Fibroblast of lung (primary cell): ENCODE measurements at regions not wholly inside any gene's neighbourhood (a gene's known extent, or its start where the extent isn't known, plus 50 kb on each side); places are given as distances from the start of the nearest gene placed in this dataset.

Source experiments
- DNase-seq, 2 donors: peaks; one replicate each; pipeline versions ENCODE4 v3.0.0 to v3.0.0-alpha.2; 2010; ENCODE audit warnings: low read depth in 2 of 2
- H2AFZ ChIP-seq: 2 replicates; pipeline ENCODE4 v1.5.1; 2012; ENCODE audit warnings: low read length, control low read depth, inconsistent platforms
- H3K27ac ChIP-seq: 2 replicates; pipeline ENCODE4 v1.5.1; 2011; ENCODE audit warnings: low read length, control low read depth; ENCODE audit not compliant: insufficient read depth
- H3K27me3 ChIP-seq: 2 replicates; pipeline ENCODE4 v1.5.1; 2011; ENCODE audit warnings: mild to moderate bottlenecking, low read length; ENCODE audit not compliant: control insufficient read depth, insufficient read depth
- H3K36me3 ChIP-seq: 2 replicates; pipeline ENCODE4 v1.5.1; 2011; ENCODE audit warnings: low read length; ENCODE audit not compliant: control insufficient read depth, insufficient read depth
- H3K4me1 ChIP-seq: 2 replicates; pipeline ENCODE4 v1.5.1; 2011; ENCODE audit warnings: low read length; ENCODE audit not compliant: control insufficient read depth, insufficient read depth; ENCODE audit errors: extremely low read depth
- H3K4me2 ChIP-seq: 2 replicates; pipeline ENCODE4 v1.5.1; 2011; ENCODE audit warnings: low read length, control low read depth; ENCODE audit not compliant: insufficient read depth; ENCODE audit errors: extremely low read depth
- H3K4me3 ChIP-seq, 4 experiments: fragments of 200-600 bp in 1 of 4; sonication (generic) in 1 of 4; replicated peaks in 1 of 4; 2 replicates each; pipeline ENCODE4 v1.5.1; 2011 to 2016; ENCODE audit warnings: low read length in 4 of 4, low read depth in 3 of 4, mild to moderate bottlenecking in 3 of 4, control low read depth in 2 of 4, inconsistent platforms in 1 of 4, mixed read lengths in 1 of 4; ENCODE audit not compliant: insufficient read depth in 1 of 4; ENCODE audit errors: control extremely low read depth in 1 of 4
- H3K79me2 ChIP-seq: 2 replicates; pipeline ENCODE4 v1.5.1; 2012; ENCODE audit warnings: mild to moderate bottlenecking, low read length, inconsistent platforms; ENCODE audit not compliant: control insufficient read depth, insufficient read depth
- H3K9ac ChIP-seq: 2 replicates; pipeline ENCODE4 v1.5.1; 2011; ENCODE audit warnings: mild to moderate bottlenecking, low read length, control low read depth; ENCODE audit not compliant: insufficient read depth
- H3K9me3 ChIP-seq: 2 replicates; pipeline ENCODE4 v1.5.1; 2012; ENCODE audit warnings: low read depth, low read length; ENCODE audit not compliant: control insufficient read depth, insufficient read depth
- H4K20me1 ChIP-seq: 2 replicates; pipeline ENCODE4 v1.5.1; 2011; ENCODE audit warnings: low read length; ENCODE audit not compliant: control insufficient read depth, insufficient read depth; ENCODE audit errors: extremely low read depth
- EZH2 ChIP-seq: IDR thresholded peaks from 2 replicates; pipeline ENCODE4 v1.5.1; 2012; ENCODE audit warnings: low read length, control low read depth, mild to moderate bottlenecking; ENCODE audit errors: missing control alignments
- TF ChIP-seq, protein P1 (sequence below), 2 donors: IDR thresholded peaks in 1 of 2; conservative IDR thresholded peaks in 1 of 2; 1 replicate in 1 of 2; 2 replicates in 1 of 2; pipeline ENCODE4 v1.5.1; 2011 to 2012; ENCODE audit warnings: low read length in 2 of 2, control low read depth in 1 of 2, inconsistent platforms in 1 of 2, low read depth in 1 of 2, mild to moderate bottlenecking in 1 of 2

- H3K27me3 ChIP-seq = no peaks in the 10 kb centered on the region
- H3K4me3 ChIP-seq = no peak overlapping the region
- no peaks in the 10 kb centered on the region for H3K9me3 ChIP-seq
- TF ChIP-seq, protein P1, sequence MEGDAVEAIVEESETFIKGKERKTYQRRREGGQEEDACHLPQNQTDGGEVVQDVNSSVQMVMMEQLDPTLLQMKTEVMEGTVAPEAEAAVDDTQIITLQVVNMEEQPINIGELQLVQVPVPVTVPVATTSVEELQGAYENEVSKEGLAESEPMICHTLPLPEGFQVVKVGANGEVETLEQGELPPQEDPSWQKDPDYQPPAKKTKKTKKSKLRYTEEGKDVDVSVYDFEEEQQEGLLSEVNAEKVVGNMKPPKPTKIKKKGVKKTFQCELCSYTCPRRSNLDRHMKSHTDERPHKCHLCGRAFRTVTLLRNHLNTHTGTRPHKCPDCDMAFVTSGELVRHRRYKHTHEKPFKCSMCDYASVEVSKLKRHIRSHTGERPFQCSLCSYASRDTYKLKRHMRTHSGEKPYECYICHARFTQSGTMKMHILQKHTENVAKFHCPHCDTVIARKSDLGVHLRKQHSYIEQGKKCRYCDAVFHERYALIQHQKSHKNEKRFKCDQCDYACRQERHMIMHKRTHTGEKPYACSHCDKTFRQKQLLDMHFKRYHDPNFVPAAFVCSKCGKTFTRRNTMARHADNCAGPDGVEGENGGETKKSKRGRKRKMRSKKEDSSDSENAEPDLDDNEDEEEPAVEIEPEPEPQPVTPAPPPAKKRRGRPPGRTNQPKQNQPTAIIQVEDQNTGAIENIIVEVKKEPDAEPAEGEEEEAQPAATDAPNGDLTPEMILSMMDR (conservative IDR thresholded peaks at IDR 0.05 in 1 of 2, IDR thresholded peaks at IDR 0.05 in 1 of 2; ENCODE audit: low read depth in 1 of 2, low read length in 2 of 2) = no peak
- no peak for TF ChIP-seq EZH2
- no peaks in the 10 kb centered on the region for H3K4me1 ChIP-seq
- no peak for DNase-seq
- H2AFZ ChIP-seq = no peak overlapping the region
- no peaks in the 10 kb centered on the region for H3K36me3 ChIP-seq
- H4K20me1 ChIP-seq = no peaks in the 10 kb centered on the region
- H3K27ac ChIP-seq = no peak overlapping the region
- no peaks in the 10 kb centered on the region for H3K79me2 ChIP-seq
- H3K9ac ChIP-seq = no peak overlapping the region
- H3K4me2 ChIP-seq = no peak overlapping the region
Measured at GRCh38 chr11:105296386-105296785, 156.8 kb upstream of the CARD18 start.

DNA sequence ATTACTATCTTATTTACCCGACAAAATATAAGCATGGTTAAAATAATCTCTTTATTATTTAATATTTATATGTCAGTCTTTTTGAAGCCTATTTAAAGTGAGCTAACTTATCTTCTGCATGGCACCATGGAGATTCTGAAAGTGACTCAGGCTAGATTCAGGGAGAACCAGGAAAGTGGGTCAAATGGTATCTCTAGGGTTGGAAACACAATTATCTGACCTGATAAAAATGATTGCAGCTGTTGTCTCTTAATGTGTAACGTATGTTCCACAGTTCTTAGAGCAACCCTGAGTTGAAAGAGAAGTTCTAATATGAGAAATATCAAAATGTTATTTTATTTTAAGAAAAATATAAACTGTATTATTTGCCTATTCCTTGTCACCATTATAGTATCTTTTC, 143.1 kb upstream of the CARD18 start:
- TF ChIP-seq, protein P1 (conservative IDR thresholded peaks at IDR 0.05 in 1 of 2, IDR thresholded peaks at IDR 0.05 in 1 of 2; ENCODE audit: low read depth in 1 of 2, low read length in 2 of 2) = no peak
- TF ChIP-seq EZH2 = no peak
- Histone ChIP-seq H3K27me3 (no peaks in the 10 kb centered on the region), H4K20me1 (no peaks in the 10 kb centered on the region), H3K4me1 (no peaks in the 10 kb centered on the region), H3K79me2 (no peaks in the 10 kb centered on the region), H3K36me3 (no peaks in the 10 kb centered on the region), H3K4me2 (no peak overlapping the region), H3K4me3 (no peak overlapping the region), H3K9ac (no peak overlapping the region), H3K27ac (no peak overlapping the region), H3K9me3 (no peaks in the 10 kb centered on the region), H2AFZ (no peak overlapping the region)
- DNase-seq = no peak

DNA sequence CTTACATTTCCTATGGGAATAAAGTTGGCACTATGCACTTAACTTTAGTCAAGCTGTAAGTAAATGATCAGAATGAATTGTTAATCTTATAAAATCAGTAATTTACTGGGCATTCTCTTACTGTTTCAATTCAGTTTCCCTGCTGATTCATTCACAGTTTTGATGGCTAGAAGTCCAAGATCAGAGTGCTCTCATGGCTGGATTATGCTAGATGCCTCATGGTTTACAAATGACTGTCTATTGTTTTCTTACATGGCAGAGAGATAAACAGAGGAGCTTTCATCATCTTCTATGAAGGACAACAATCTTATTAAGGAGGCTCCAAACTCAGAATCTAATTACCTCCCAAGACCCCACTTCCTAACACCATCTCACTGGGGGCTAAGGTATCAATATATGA, 135.1 kb upstream of the CARD18 start:
- H3K36me3 ChIP-seq = no peaks in the 10 kb centered on the region
- no peak overlapping the region for H3K27ac ChIP-seq
- H3K27me3 ChIP-seq = no peaks in the 10 kb centered on the region
- no peak overlapping the region for H2AFZ ChIP-seq
- no peaks in the 10 kb centered on the region for H3K9me3 ChIP-seq
- DNase-seq = no peak
- no peaks in the 10 kb centered on the region for H4K20me1 ChIP-seq
- H3K79me2 ChIP-seq = no peaks in the 10 kb centered on the region
- H3K4me3 ChIP-seq = no peak overlapping the region
- no peak overlapping the region for H3K9ac ChIP-seq
- no peaks in the 10 kb centered on the region for H3K4me1 ChIP-seq
- TF ChIP-seq, protein P1 (conservative IDR thresholded peaks at IDR 0.05 in 1 of 2, IDR thresholded peaks at IDR 0.05 in 1 of 2; ENCODE audit: low read depth in 1 of 2, low read length in 2 of 2) = no peak
- TF ChIP-seq EZH2 = no peak
- H3K4me2 ChIP-seq = no peak overlapping the region
